GM19324 (cell line): ENCODE measurements at regions not wholly inside any gene's neighbourhood (a gene's known extent, or its start where the extent isn't known, plus 50 kb on each side); places are given as distances from the start of the nearest gene placed in this dataset.
"Not testable (repeated sequence)": the region's sequence is repeated elsewhere in the genome, so short reads cannot be mapped to it uniquely, and the experiment has no call there.

Experiments
- ATAC-seq: cut with Tn5 transposase; IDR thresholded peaks from one replicate; pipeline ENCODE4 v1.9.1; 2021; ENCODE audit warnings: mild to moderate bottlenecking, moderate library complexity; ENCODE audit not compliant: unreplicated experiment, low FRiP score

- no peak for ATAC-seq
Measured at GRCh38 chr4:141448490-141448889, 187.9 kb upstream of the IL15 start.

DNA sequence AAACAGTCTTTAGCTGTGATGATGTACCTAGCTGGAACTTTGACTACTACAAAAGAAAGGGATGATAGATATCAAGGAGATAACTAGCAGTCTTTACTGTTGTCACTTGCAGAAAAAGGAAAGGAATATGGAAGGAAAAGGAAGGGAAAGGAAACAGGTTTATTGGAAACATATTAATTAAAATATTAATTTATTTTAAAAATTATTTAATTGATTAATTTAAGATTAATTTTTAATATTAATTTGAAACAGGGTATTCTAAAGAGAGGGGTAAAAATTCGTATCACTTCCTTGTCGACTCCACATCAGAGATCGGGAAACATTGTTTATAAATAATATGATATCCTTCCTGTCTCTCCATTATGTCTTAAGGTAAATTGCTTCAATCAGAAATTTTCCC is 186.5 kb upstream of the IL15 start:
- no peak for ATAC-seq

DNA sequence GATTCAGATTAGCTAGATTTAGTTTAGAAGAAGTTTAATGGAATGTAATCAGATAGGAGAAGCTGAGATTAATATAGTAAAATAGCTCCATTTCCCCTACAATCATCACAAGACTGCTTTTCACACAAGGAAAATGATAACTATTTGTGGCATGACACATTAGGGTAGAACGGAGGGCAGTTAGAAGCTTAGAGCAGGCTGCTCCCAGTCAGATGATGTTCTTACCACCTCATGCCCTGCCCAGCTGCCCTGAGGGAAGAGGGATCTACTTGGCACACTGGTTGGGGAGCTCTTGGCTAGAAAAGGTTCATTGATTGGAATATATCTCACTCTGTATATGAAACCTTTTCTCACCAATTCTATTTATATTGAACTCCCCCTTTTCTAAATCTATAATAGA is 180.7 kb upstream of the IL15 start:
- no peak for ATAC-seq

DNA sequence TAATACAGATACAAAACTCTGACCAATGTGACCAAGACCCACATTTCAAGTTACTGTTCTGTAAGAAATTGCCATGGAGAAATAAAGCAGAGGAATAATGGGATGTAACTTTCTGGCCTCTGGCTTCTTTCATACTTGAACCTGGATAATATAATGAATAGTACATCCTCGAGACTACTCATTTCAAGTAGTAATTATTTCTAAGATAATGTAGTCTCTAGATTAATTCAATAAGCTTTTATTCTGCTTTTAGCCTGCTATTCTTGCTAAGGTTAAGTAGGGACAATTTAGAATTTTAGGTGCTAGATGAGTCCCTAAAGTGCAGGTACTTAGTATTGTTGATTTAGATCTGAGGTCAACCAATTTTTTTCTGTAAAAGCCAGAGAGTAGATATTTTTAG is 178.7 kb upstream of the IL15 start:
- no peak for ATAC-seq

- ATAC-seq = no peak
Measured at GRCh38 chr4:141458501-141458900, 177.9 kb upstream of the IL15 start.

GRCh38 chr4:141459020-141459419 is 177.4 kb upstream of the IL15 start:
- no peak for ATAC-seq

DNA sequence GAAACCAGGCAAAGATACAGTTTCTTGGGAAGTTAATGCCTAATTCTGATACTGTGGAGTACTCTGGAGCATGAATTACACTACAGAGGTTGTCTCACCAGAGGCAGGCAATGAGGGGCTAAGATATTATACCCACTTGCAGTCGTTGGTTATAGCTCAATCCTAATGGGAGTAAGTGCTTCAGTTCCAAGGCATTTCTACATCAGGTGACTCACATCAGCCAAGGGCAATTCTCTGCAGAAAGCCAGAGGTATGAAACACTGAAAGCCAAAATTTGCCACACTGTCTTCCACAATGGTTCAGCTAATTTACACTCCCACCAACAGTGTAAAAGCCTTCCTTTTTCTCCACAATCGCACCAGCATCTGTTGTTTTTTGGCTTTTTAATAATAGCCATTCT is 174.0 kb upstream of the IL15 start:
- no peak for ATAC-seq

DNA sequence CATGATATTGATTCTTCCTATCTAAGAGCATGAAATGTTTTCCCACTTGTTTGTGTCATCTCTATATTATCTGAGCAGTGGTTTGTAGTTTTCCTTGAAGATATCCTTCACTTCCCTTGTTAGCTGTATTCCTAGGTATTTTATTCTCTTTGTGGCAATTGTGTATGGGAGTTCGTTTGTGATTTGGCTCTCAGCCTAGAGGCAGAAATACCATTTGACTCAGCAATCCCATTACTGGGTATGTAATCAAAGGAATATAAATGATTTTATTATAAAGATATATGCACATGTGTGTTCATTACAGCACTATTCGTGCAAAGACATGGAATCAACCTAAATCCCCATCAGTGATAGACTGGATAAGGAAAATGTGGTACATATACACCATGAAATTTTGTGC is 172.7 kb upstream of the IL15 start:
- ATAC-seq = no peak

- ATAC-seq = no peak
Measured at GRCh38 chr4:141464366-141464765, 172.0 kb upstream of the IL15 start.

GRCh38 chr4:141465171-141465570 is 171.2 kb upstream of the IL15 start:
- no peak for ATAC-seq

GRCh38 chr4:141467225-141467624 is 169.2 kb upstream of the IL15 start:
- ATAC-seq = no peak

GRCh38 chr4:141469392-141469791 is 167.0 kb upstream of the IL15 start:
- no peak for ATAC-seq

GRCh38 chr4:141473026-141473540 is 163.3 kb upstream of the IL15 start:
- no peak for ATAC-seq

GRCh38 chr4:141473952-141474351 is 162.4 kb upstream of the IL15 start:
- no peak for ATAC-seq

DNA sequence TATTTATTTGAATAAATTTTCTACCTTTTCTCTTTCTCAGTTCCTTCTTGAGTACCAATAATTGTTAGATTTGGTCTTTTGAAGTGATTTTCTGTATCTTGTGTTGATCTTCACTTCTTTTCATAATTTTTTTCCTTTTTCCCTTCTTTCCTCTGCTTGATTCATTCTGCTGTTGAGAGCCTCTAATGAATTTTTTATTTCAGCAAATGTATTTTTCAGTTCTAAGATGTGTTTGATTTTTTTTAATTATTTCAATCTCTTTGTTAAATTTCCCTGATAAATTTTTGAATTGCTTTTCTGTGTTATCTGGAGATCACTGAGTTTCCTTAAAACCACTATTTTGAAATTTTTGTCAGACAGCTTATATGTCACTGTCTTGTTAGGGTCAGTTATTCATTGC is 155.4 kb upstream of the IL15 start:
- no peak for ATAC-seq

DNA sequence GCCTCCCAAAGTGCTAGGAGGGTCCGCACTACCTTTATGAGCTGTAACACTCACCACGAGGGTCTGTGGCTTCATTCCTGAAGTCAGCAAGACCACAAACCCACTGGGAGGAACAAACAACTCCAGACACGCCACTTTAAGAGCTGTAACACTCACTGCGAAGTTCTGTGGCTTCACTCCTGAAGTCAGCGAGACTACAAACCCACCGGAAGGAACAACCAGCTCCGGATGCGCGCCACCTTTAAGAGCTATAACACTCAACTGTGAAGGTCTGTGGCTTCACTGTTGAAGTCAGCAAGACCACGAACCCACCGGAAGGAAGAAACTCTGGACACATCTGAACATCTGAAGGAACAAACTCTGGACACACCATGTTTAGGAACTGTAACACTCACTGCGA is 152.1 kb upstream of the IL15 start:
- not testable (repeated sequence) for ATAC-seq

GRCh38 chr4:141486375-141486997 is 149.9 kb upstream of the IL15 start:
- ATAC-seq = no peak

GRCh38 chr4:141497627-141498026 is 138.8 kb upstream of the IL15 start:
- ATAC-seq = peak; percentile 71

DNA sequence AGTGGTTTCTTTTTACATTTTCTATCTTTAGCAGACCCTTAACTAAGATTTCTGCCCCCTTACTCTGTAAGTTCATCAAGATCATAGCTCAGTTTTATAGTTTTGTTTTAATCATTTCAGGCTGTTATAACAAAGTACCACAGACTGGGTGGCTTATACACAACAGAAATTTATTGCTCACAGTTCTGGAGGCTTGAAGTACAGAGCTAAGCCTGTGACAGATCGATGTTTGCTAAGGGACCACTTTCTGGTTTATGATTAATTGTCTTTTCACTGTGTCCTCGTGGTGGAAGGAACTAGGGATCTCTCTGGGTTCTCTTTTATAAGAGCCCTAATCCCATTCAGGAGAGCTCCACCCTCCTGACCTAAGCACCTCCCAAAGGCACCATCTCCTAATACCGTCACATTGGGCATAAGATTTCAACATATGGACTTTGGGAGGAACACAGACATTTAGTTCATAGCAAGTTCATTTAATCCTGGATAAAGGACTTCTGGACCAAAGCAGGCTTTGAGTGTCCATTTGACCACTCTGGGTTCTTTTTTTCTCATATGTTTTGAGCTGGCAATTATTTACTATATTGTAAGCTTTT is 137.0 kb upstream of the IL15 start:
- ATAC-seq = no peak

DNA sequence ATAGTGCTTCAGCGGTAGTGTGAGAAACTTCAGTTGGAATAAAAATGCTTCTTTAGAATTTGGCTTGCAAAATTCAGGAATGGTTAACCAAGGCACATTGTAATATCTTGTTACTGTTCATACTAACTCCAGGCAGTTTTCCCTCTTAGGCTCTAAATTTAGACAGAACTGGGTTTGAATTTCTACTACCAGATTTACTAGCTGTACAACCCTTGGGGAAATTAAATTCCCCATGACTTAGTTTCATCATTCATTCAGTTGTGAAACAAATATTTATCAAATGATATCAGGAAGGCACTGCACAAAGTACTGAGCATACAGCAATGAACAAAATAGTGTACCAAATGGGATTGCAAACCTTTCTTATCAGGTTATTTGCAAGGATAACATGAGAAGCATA is 135.0 kb upstream of the IL15 start:
- no peak for ATAC-seq

DNA sequence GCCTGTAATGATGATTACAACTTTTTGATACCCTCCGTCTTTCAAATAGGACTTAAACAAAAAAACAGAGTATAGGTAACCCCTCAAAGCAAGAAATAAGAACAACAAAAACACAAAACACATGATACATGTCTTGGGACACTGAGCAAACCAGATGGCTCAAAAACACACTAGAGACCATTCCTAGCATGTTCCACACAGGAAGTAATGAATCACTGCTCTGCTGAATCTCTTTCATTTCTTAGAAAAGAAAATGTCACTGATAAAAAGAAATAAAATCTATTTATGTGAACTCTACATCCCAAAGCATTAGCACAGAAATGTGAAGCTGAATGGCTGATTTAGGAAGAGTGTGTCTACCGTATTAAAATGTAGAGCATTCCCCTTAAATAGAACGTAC is 134.5 kb upstream of the IL15 start:
- ATAC-seq = no peak

DNA sequence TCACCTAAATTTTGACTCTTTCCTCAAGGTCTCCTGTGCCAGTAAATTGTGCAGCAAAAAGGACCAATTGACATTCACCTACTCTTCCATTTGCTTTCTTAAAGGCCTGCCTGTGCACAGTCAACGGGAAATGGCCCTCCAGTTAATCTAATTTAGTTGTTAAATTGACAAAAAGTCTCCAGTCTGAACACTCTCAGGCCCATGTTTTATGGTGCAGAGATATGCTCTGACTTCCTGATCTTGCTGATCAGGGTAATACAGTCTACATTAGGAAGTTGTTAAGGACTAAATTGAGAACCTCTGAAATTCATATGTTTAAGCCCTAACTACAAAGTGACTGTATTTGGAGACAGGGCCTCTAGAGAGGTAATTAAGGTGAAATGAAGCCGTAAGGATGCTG is 133.6 kb upstream of the IL15 start:
- no peak for ATAC-seq

DNA sequence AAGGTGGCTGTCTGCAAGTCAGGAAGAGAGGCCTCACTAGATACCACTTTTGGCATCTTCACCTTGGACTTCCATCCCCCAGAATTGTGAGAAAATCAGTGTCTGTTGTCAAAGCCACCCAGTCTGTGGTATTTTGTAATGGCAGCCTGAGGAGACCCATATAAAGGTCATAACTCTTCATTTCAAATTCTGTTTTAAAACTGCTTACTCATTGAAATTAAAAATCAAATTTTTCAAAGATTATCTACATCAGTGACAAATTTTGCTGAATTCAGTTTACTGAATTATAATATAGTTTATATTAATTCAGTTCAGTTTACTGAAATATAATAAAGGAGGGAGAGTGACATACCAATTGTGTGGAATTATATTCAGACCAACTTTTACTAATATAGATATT is 133.1 kb upstream of the IL15 start:
- ATAC-seq = no peak
